ENCODE measurements at regions not wholly inside any gene's neighbourhood (a gene's known extent, or its start where the extent isn't known, plus 50 kb on each side); places are given as distances from the start of the nearest gene placed in this dataset.

DNA sequence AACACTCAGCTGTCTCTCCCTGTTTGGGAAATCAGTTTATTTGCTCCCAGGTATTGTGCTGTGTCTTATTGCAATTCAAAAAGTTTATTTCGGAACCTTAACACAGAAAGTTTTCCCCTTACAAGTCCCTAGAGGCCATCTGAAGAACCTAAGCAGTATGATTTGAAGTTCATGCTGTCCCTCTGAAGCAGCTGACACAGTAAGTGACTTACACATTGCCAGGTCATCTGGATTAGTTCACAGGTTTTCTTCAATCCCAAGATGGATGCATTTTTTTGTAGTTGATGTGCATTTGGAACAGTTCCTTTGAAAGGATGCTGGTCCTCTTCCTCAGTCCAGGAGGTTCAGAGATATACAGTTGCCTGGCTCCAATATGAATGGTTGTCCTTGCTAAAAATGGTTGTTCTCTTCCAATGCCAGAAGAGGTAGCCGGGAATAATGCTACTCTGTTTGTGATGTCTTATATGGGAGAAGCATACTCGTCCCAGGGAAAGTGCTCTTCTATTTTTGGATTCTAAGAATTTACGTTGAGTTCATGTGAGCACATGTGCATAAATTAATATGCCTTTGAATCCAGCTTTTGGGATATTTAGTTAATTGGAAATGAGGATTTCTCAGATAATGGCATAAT, 183.5 kb upstream of the PHYHIPL start:
- peaks cover 10% of the 10 kb centered on the region for H3K9me3 Mint-ChIP-seq (ENCODE audit: insufficient read depth)
- 58% methylated on average over 2 of the region's 4 CpGs for WGBS (ENCODE audit: insufficient coverage)
- ATAC-seq (ENCODE audit: low read depth) (no peak), DNase-seq (no peak)
- TF ChIP-seq EZH2 (IDR thresholded peaks at IDR 0.05; ENCODE audit: borderline replicate concordance, insufficient read depth, low read depth, low read length, poor library complexity, severe bottlenecking) = no peak
- TF ChIP-seq, protein P1, sequence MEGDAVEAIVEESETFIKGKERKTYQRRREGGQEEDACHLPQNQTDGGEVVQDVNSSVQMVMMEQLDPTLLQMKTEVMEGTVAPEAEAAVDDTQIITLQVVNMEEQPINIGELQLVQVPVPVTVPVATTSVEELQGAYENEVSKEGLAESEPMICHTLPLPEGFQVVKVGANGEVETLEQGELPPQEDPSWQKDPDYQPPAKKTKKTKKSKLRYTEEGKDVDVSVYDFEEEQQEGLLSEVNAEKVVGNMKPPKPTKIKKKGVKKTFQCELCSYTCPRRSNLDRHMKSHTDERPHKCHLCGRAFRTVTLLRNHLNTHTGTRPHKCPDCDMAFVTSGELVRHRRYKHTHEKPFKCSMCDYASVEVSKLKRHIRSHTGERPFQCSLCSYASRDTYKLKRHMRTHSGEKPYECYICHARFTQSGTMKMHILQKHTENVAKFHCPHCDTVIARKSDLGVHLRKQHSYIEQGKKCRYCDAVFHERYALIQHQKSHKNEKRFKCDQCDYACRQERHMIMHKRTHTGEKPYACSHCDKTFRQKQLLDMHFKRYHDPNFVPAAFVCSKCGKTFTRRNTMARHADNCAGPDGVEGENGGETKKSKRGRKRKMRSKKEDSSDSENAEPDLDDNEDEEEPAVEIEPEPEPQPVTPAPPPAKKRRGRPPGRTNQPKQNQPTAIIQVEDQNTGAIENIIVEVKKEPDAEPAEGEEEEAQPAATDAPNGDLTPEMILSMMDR (IDR thresholded peaks at IDR 0.05) = no peak
- no peak overlapping the region for H3K4me3 ChIP-seq (ENCODE audit: control extremely low read depth in 1 of 5, extremely low read depth in 1 of 5, insufficient read depth in 1 of 5, low read depth in 2 of 5, low read length in 4 of 5)
- no peaks in the 10 kb centered on the region for H3K4me1 Mint-ChIP-seq
- no peaks in the 10 kb centered on the region for H3K36me3 ChIP-seq (replicated peaks in 1 of 2; ENCODE audit: control extremely low read depth in 1 of 2, control insufficient read depth in 1 of 2, extremely low read depth in 1 of 2, insufficient read depth in 2 of 2, low read length in 1 of 2)
- H3K4me1 ChIP-seq (ENCODE audit: control insufficient read depth in 2 of 2, insufficient read depth in 2 of 2, low read length in 2 of 2) = no peaks in the 10 kb centered on the region
- ChIA-PET POLR2A (no interaction called here), CTCF (no interaction called here)
- no peak overlapping the region for H3K9ac ChIP-seq (ENCODE audit: low read length)
- H3K9me3 ChIP-seq (ENCODE audit: control extremely low read depth in 1 of 3, control insufficient read depth in 2 of 3, insufficient read depth in 1 of 3, low read length in 2 of 3) = peaks cover 0 to 9% (median 0%) of the 10 kb centered on the region in 3 donors
- intact Hi-C loops (cut with micrococcal nuclease) = no loop called here
- no peak overlapping the region for H2AFZ ChIP-seq (ENCODE audit: insufficient read depth, low read depth, low read length, poor library complexity, severe bottlenecking)
- H3K27me3 Mint-ChIP-seq = no peaks in the 10 kb centered on the region
- H3K4me3 Mint-ChIP-seq = no peak overlapping the region
- no peaks in the 10 kb centered on the region for H3K79me2 ChIP-seq (ENCODE audit: control insufficient read depth, insufficient read depth, low read length)
- no peaks in the 10 kb centered on the region for H3K27me3 ChIP-seq (replicated peaks in 1 of 4; ENCODE audit: control extremely low read depth in 1 of 4, control insufficient read depth in 3 of 4, insufficient read depth in 4 of 4, low read length in 3 of 4)
- H3K4me2 ChIP-seq (replicated peaks; ENCODE audit: low read depth, low read length, poor library complexity, severe bottlenecking) = no peak overlapping the region
- no peaks in the 10 kb centered on the region for H4K20me1 ChIP-seq (ENCODE audit: control insufficient read depth, insufficient read depth, low read length, poor library complexity, severe bottlenecking)
- no peak overlapping the region for H3K27ac Mint-ChIP-seq
- H3K27ac ChIP-seq (ENCODE audit: low read length in 2 of 2) = no peak overlapping the region

GRCh38 chr10:58993480-58994221, 182.8 kb upstream of the PHYHIPL start:
- DNase-seq (no peak), ATAC-seq (ENCODE audit: low read depth) (no peak)
- Histone ChIP-seq H3K27ac (ENCODE audit: low read length in 2 of 2) (no peak overlapping the region), H3K9me3 (ENCODE audit: control extremely low read depth in 1 of 3, control insufficient read depth in 2 of 3, insufficient read depth in 1 of 3, low read length in 2 of 3) (peaks cover 0 to 9% (median 0%) of the 10 kb centered on the region in 3 donors), H3K27me3 (replicated peaks in 1 of 4; ENCODE audit: control extremely low read depth in 1 of 4, control insufficient read depth in 3 of 4, insufficient read depth in 4 of 4, low read length in 3 of 4) (no peaks in the 10 kb centered on the region), H4K20me1 (ENCODE audit: control insufficient read depth, insufficient read depth, low read length, poor library complexity, severe bottlenecking) (no peaks in the 10 kb centered on the region), H3K9ac (ENCODE audit: low read length) (no peak overlapping the region), H3K4me2 (replicated peaks; ENCODE audit: low read depth, low read length, poor library complexity, severe bottlenecking) (no peak overlapping the region), H3K36me3 (replicated peaks in 1 of 2; ENCODE audit: control extremely low read depth in 1 of 2, control insufficient read depth in 1 of 2, extremely low read depth in 1 of 2, insufficient read depth in 2 of 2, low read length in 1 of 2) (no peaks in the 10 kb centered on the region), H3K79me2 (ENCODE audit: control insufficient read depth, insufficient read depth, low read length) (no peaks in the 10 kb centered on the region), H3K4me3 (ENCODE audit: control extremely low read depth in 1 of 5, extremely low read depth in 1 of 5, insufficient read depth in 1 of 5, low read depth in 2 of 5, low read length in 4 of 5) (no peak overlapping the region), H2AFZ (ENCODE audit: insufficient read depth, low read depth, low read length, poor library complexity, severe bottlenecking) (no peak overlapping the region), H3K4me1 (ENCODE audit: control insufficient read depth in 2 of 2, insufficient read depth in 2 of 2, low read length in 2 of 2) (no peaks in the 10 kb centered on the region)
- H3K9me3 Mint-ChIP-seq (ENCODE audit: insufficient read depth) = peaks cover 10% of the 10 kb centered on the region
- H3K4me1 Mint-ChIP-seq = no peaks in the 10 kb centered on the region
- no peak for TF ChIP-seq EZH2 (IDR thresholded peaks at IDR 0.05; ENCODE audit: borderline replicate concordance, insufficient read depth, low read depth, low read length, poor library complexity, severe bottlenecking)
- TF ChIP-seq, protein P1 (IDR thresholded peaks at IDR 0.05) = no peak
- CTCF ChIA-PET = no interaction called here
- no CpG with 5 or more reads among the region's 7 CpGs for WGBS (ENCODE audit: insufficient coverage)
- intact Hi-C loops (cut with micrococcal nuclease) = no loop called here
- no peak overlapping the region for H3K4me3 Mint-ChIP-seq
- H3K27ac Mint-ChIP-seq = no peak overlapping the region
- POLR2A ChIA-PET = no interaction called here
- H3K27me3 Mint-ChIP-seq = no peaks in the 10 kb centered on the region

All from B cell (primary cell).